KMS-11 (cell line): ENCODE measurements at regions not wholly inside any gene's neighbourhood (a gene's known extent, or its start where the extent isn't known, plus 50 kb on each side); places are given as distances from the start of the nearest gene placed in this dataset.

Source experiments
- H2AFZ ChIP-seq: fragments of 200-600 bp; sonication (generic); 2 replicates; pipeline ENCODE4 v1.6.1; 2016; ENCODE audit warnings: antibody characterized with exemption, mixed run types, low read depth
- H3K27ac ChIP-seq: fragments of 200-600 bp; sonication (generic); 2 replicates; pipeline ENCODE4 v1.6.1; 2016; ENCODE audit warnings: mild to moderate bottlenecking, mixed run types
- H3K27me3 ChIP-seq: fragments of 200-600 bp; sonication (generic); 2 replicates; pipeline ENCODE4 v1.6.1; 2017; ENCODE audit warnings: mild to moderate bottlenecking, low read depth, mixed run types, moderate library complexity; ENCODE audit not compliant: insufficient read depth
- H3K36me3 ChIP-seq: fragments of 200-600 bp; sonication (generic); 2 replicates; pipeline ENCODE4 v1.6.1; 2017; ENCODE audit warnings: mild to moderate bottlenecking, mixed run types; ENCODE audit not compliant: insufficient read depth
- H3K4me1 ChIP-seq: fragments of 200-600 bp; sonication (generic); 2 replicates; pipeline ENCODE4 v1.6.1; 2016; ENCODE audit warnings: mild to moderate bottlenecking, low read depth, mixed run types; ENCODE audit not compliant: poor library complexity, severe bottlenecking
- H3K4me2 ChIP-seq: fragments of 200-600 bp; sonication (generic); 2 replicates; pipeline ENCODE4 v1.7.0; 2016; ENCODE audit warnings: mild to moderate bottlenecking, mixed run types
- H3K4me3 ChIP-seq: fragments of 200-600 bp; sonication (generic); IDR thresholded peaks from 2 replicates; pipeline ENCODE4 v1.6.1; 2017; ENCODE audit warnings: low read depth, low read length, mixed read lengths; ENCODE audit not compliant: insufficient read depth
- H3K79me2 ChIP-seq: fragments of 200-600 bp; sonication (generic); 2 replicates; pipeline ENCODE4 v1.6.1; 2016; ENCODE audit warnings: low read depth, mixed run types; ENCODE audit not compliant: insufficient read depth
- H3K9ac ChIP-seq: fragments of 200-600 bp; sonication (generic); 2 replicates; pipeline ENCODE4 v1.6.1; 2016; ENCODE audit warnings: mild to moderate bottlenecking, mixed run types
- H4K20me1 ChIP-seq: fragments of 200-600 bp; sonication (generic); 2 replicates; pipeline ENCODE4 v1.6.1; 2016; ENCODE audit warnings: mild to moderate bottlenecking, mixed run types; ENCODE audit not compliant: insufficient read depth
- CTCF ChIP-seq: fragments of 200-600 bp; sonication (generic); conservative IDR thresholded peaks from 2 replicates; pipeline ENCODE4 v1.6.1; 2017; ENCODE audit warnings: low read depth, mild to moderate bottlenecking, antibody characterized with exemption, low read length, moderate library complexity, mixed read lengths

- no peak for TF ChIP-seq CTCF
- Histone ChIP-seq H3K36me3 (no peaks in the 10 kb centered on the region), H4K20me1 (no peaks in the 10 kb centered on the region), H3K27ac (no peak overlapping the region), H3K27me3 (no peaks in the 10 kb centered on the region), H3K4me2 (peak overlapping the region; percentile 98), H3K79me2 (no peaks in the 10 kb centered on the region), H2AFZ (no peak overlapping the region), H3K9ac (no peak overlapping the region), H3K4me1 (peaks cover 38% of the 10 kb centered on the region), H3K4me3 (no peak overlapping the region)
These were observed 183.3 kb downstream of the STK31 start for GRCh38 chr7:23893176-23893941.

- H4K20me1 ChIP-seq = no peaks in the 10 kb centered on the region
- H3K4me2 ChIP-seq = peak overlapping the region; percentile 98
- no peak overlapping the region for H3K4me3 ChIP-seq
- H3K27ac ChIP-seq = peak overlapping the region; percentile 39
- H2AFZ ChIP-seq = peak overlapping the region; percentile 11; the same call in 1 of the 2 replicates
- no peaks in the 10 kb centered on the region for H3K79me2 ChIP-seq
- no peaks in the 10 kb centered on the region for H3K27me3 ChIP-seq
- no peaks in the 10 kb centered on the region for H3K36me3 ChIP-seq
- no peak overlapping the region for H3K9ac ChIP-seq
- H3K4me1 ChIP-seq = peaks cover 38% of the 10 kb centered on the region
- no peak for TF ChIP-seq CTCF
These were observed 184.2 kb downstream of the STK31 start for GRCh38 chr7:23893942-23894891.

GRCh38 chr7:23894892-23895569 lies 185.0 kb downstream of the STK31 start:
- Histone ChIP-seq H3K4me3 (no peak overlapping the region), H3K4me1 (peaks cover 38% of the 10 kb centered on the region), H3K27me3 (no peaks in the 10 kb centered on the region), H3K4me2 (peak overlapping the region; percentile 98), H4K20me1 (no peaks in the 10 kb centered on the region), H3K27ac (peak overlapping the region; percentile 39), H3K79me2 (no peaks in the 10 kb centered on the region), H2AFZ (no peak overlapping the region; the same call in 1 of the 2 replicates), H3K36me3 (no peaks in the 10 kb centered on the region), H3K9ac (no peak overlapping the region)
- no peak for TF ChIP-seq CTCF

GRCh38 chr7:23895666-23896096 lies 185.7 kb downstream of the STK31 start:
- Histone ChIP-seq H3K4me3 (no peak overlapping the region), H3K4me2 (peak overlapping the region; percentile 98), H3K27me3 (no peaks in the 10 kb centered on the region), H3K27ac (no peak overlapping the region), H3K36me3 (no peaks in the 10 kb centered on the region), H2AFZ (no peak overlapping the region), H4K20me1 (no peaks in the 10 kb centered on the region), H3K9ac (no peak overlapping the region), H3K79me2 (no peaks in the 10 kb centered on the region), H3K4me1 (peaks cover 38% of the 10 kb centered on the region)
- no peak for TF ChIP-seq CTCF
